Activated CD4-positive, alpha-beta T cell treated with anti-CD3 and anti-CD28 coated beads, Interleukin-2, amount 50 U/mL, for 16 hours (primary cell): ENCODE measurements at regions not wholly inside any gene's neighbourhood (a gene's known extent, or its start where the extent isn't known, plus 50 kb on each side); places are given as distances from the start of the nearest gene placed in this dataset.

ENCODE experiments used
- DNase-seq: peaks from one replicate; pipeline ENCODE4 v3.0.0-alpha.2; 2020

- no peak for DNase-seq
Observed at GRCh38 chr11:130720232-130721022, 195.9 kb downstream of the SNX19 start.

GRCh38 chr11:130721023-130721681, 195.1 kb downstream of the SNX19 start:
- DNase-seq: no peak

GRCh38 chr11:130721736-130722135, 194.5 kb downstream of the SNX19 start:
- DNase-seq: no peak

GRCh38 chr11:130722401-130722800, 193.9 kb downstream of the SNX19 start:
- no peak for DNase-seq

- DNase-seq: no peak
Observed at GRCh38 chr11:130725421-130726233, 190.7 kb downstream of the SNX19 start.

- DNase-seq: no peak
Observed at GRCh38 chr11:130726234-130727037, 189.8 kb downstream of the SNX19 start.

- no peak for DNase-seq
Observed at GRCh38 chr11:130727157-130728119, 188.8 kb downstream of the SNX19 start.

- DNase-seq: no peak
Observed at GRCh38 chr11:130728185-130729180, 187.8 kb downstream of the SNX19 start.

- DNase-seq: no peak
Observed at GRCh38 chr11:130729193-130729592, 187.1 kb downstream of the SNX19 start.

GRCh38 chr11:130729678-130730300, 186.5 kb downstream of the SNX19 start:
- DNase-seq: no peak

- no peak for DNase-seq
Observed at GRCh38 chr11:130731401-130731800, 184.9 kb downstream of the SNX19 start.

- DNase-seq: no peak
Observed at GRCh38 chr11:130732476-130732875, 183.8 kb downstream of the SNX19 start.

GRCh38 chr11:130737041-130737830, 179.0 kb downstream of the SNX19 start:
- no peak for DNase-seq

GRCh38 chr11:130737866-130738431, 178.3 kb downstream of the SNX19 start:
- DNase-seq: no peak

GRCh38 chr11:130738611-130739010, 177.7 kb downstream of the SNX19 start:
- DNase-seq: no peak

GRCh38 chr11:130740819-130741218, 175.5 kb downstream of the SNX19 start:
- DNase-seq: no peak

- DNase-seq: no peak
Observed at GRCh38 chr11:130744794-130745193, 171.5 kb downstream of the SNX19 start.

GRCh38 chr11:130749216-130749615, 167.1 kb downstream of the SNX19 start:
- no peak for DNase-seq
